ENCODE measurements at regions not wholly inside any gene's neighbourhood (a gene's known extent, or its start where the extent isn't known, plus 50 kb on each side); places are given as distances from the start of the nearest gene placed in this dataset.

DNA sequence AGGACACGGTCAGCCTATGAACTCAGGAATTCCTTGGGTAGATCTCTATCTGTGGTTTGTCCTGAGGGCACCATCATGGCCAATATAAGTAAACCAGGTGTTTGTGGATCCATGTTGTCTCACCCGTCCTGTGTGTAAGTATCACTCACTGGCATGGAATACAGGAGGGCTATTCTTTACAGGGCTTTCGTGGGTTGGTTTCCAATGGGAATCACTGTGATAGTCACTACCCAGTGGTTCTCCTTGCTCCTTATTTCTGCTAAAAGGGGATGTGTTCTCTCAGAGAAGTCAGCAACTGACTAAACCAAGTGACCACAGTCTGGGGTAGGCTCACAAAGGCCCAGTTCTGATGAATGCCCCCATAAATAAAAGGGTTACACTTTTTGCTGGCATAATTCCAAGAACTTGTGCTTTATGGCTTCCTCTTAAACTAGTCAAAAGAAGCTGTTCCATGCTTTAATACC lies 236.7 kb upstream of the JADE1 start:
- no peak for DNase-seq (ENCODE audit: low read depth in 1 of 2, low spot score in 1 of 2)
- H3K27me3 ChIP-seq (ENCODE audit: insufficient read depth, poor library complexity, severe bottlenecking) = no peaks in the 10 kb centered on the region
- no peak overlapping the region for H3K4me3 ChIP-seq (replicated peaks; ENCODE audit: insufficient read depth, low read length)
- TF ChIP-seq GABPA (IDR thresholded peaks at IDR 0.05; ENCODE audit: low read depth) = no peak
- TF ChIP-seq, protein P1, sequence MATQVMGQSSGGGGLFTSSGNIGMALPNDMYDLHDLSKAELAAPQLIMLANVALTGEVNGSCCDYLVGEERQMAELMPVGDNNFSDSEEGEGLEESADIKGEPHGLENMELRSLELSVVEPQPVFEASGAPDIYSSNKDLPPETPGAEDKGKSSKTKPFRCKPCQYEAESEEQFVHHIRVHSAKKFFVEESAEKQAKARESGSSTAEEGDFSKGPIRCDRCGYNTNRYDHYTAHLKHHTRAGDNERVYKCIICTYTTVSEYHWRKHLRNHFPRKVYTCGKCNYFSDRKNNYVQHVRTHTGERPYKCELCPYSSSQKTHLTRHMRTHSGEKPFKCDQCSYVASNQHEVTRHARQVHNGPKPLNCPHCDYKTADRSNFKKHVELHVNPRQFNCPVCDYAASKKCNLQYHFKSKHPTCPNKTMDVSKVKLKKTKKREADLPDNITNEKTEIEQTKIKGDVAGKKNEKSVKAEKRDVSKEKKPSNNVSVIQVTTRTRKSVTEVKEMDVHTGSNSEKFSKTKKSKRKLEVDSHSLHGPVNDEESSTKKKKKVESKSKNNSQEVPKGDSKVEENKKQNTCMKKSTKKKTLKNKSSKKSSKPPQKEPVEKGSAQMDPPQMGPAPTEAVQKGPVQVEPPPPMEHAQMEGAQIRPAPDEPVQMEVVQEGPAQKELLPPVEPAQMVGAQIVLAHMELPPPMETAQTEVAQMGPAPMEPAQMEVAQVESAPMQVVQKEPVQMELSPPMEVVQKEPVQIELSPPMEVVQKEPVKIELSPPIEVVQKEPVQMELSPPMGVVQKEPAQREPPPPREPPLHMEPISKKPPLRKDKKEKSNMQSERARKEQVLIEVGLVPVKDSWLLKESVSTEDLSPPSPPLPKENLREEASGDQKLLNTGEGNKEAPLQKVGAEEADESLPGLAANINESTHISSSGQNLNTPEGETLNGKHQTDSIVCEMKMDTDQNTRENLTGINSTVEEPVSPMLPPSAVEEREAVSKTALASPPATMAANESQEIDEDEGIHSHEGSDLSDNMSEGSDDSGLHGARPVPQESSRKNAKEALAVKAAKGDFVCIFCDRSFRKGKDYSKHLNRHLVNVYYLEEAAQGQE (IDR thresholded peaks at IDR 0.05; ENCODE audit: insufficient replicate concordance, low read depth) = no peak
- TF ChIP-seq SPI1 (IDR thresholded peaks at IDR 0.05; ENCODE audit: borderline replicate concordance, low read depth) = no peak
- TF ChIP-seq, protein P2, sequence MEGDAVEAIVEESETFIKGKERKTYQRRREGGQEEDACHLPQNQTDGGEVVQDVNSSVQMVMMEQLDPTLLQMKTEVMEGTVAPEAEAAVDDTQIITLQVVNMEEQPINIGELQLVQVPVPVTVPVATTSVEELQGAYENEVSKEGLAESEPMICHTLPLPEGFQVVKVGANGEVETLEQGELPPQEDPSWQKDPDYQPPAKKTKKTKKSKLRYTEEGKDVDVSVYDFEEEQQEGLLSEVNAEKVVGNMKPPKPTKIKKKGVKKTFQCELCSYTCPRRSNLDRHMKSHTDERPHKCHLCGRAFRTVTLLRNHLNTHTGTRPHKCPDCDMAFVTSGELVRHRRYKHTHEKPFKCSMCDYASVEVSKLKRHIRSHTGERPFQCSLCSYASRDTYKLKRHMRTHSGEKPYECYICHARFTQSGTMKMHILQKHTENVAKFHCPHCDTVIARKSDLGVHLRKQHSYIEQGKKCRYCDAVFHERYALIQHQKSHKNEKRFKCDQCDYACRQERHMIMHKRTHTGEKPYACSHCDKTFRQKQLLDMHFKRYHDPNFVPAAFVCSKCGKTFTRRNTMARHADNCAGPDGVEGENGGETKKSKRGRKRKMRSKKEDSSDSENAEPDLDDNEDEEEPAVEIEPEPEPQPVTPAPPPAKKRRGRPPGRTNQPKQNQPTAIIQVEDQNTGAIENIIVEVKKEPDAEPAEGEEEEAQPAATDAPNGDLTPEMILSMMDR (IDR thresholded peaks at IDR 0.05; ENCODE audit: insufficient read depth, low read length) = no peak
- TF ChIP-seq POLR2AphosphoS5 (IDR thresholded peaks at IDR 0.05; ENCODE audit: low read depth) = no peak
- H3K27ac ChIP-seq (replicated peaks) = no peak overlapping the region

DNA sequence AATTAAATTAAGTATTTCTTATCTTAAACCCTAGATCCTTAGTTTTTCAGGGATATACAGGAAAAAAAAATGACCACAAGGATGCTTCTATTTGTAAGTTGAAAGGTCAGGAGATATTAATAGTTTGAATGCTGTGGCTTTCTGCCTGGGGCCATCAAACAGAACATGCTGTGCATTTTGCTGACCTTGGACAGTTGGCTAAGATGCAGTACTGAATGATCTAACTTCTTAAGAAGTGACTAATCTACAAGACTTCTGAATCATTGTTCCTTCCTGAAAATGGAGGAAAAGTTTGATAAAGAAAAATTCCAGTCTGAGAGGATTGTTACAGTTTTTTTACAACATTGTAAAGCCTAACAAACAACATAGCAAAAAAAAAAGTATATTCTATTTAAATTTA lies 237.8 kb upstream of the JADE1 start:
- TF ChIP-seq POLR2AphosphoS5 (IDR thresholded peaks at IDR 0.05; ENCODE audit: low read depth) = no peak
- TF ChIP-seq, protein P2 (IDR thresholded peaks at IDR 0.05; ENCODE audit: insufficient read depth, low read length) = no peak
- no peak for TF ChIP-seq GABPA (IDR thresholded peaks at IDR 0.05; ENCODE audit: low read depth)
- TF ChIP-seq SPI1 (IDR thresholded peaks at IDR 0.05; ENCODE audit: borderline replicate concordance, low read depth) = no peak
- TF ChIP-seq, protein P1 (IDR thresholded peaks at IDR 0.05; ENCODE audit: insufficient replicate concordance, low read depth) = no peak
- no peak for DNase-seq (ENCODE audit: low read depth in 1 of 2, low spot score in 1 of 2)
- Histone ChIP-seq H3K4me3 (replicated peaks; ENCODE audit: insufficient read depth, low read length) (no peak overlapping the region), H3K27ac (replicated peaks) (no peak overlapping the region), H3K27me3 (ENCODE audit: insufficient read depth, poor library complexity, severe bottlenecking) (no peaks in the 10 kb centered on the region)

DNA sequence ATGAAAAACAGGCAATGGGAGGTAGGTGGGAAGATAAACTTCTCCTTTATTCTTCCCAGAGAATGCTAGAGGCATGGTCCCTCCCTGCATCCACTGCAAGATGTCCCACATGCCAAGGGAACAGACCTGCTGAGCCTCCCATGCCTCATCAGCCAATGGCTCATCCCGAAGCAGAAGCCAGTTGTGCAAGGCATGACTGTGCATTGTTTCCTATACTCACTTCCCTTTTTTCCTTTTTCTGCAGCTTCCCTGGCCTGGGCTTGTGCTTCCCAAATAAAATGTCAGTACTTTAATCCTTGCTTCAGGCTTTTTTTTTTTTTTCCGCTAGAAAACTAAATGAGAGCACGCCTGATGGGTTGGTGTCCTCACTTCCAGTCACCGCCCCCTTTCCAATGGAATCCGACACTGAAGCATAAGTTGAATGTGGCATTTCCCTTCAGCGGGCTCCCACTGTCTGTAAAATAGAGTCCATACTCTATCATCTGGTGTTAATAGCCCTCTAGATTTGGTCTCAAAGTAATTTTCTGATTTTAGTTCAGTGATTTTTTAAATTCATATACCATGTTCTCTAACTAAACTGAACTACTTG lies 239.0 kb upstream of the JADE1 start:
- Histone ChIP-seq H3K4me3 (replicated peaks; ENCODE audit: insufficient read depth, low read length) (no peak overlapping the region), H3K27ac (replicated peaks) (no peak overlapping the region), H3K27me3 (ENCODE audit: insufficient read depth, poor library complexity, severe bottlenecking) (no peaks in the 10 kb centered on the region)
- TF ChIP-seq, protein P1 (IDR thresholded peaks at IDR 0.05; ENCODE audit: insufficient replicate concordance, low read depth) = no peak
- TF ChIP-seq SPI1 (IDR thresholded peaks at IDR 0.05; ENCODE audit: borderline replicate concordance, low read depth) = peak; percentile 96
- no peak for TF ChIP-seq POLR2AphosphoS5 (IDR thresholded peaks at IDR 0.05; ENCODE audit: low read depth)
- peak in 1 of 2 experiments; percentile 72 for DNase-seq (ENCODE audit: low read depth in 1 of 2, low spot score in 1 of 2)
